Osteoblast (primary cell): ENCODE measurements at regions not wholly inside any gene's neighbourhood (a gene's known extent, or its start where the extent isn't known, plus 50 kb on each side); places are given as distances from the start of the nearest gene placed in this dataset.

ENCODE experiments used
- DNase-seq: peaks from one replicate; pipeline ENCODE4 v3.0.0; 2011; ENCODE audit warnings: low spot score, mixed read lengths; ENCODE audit not compliant: insufficient read length; ENCODE audit errors: missing footprints
- H2AFZ ChIP-seq: 2 replicates; pipeline ENCODE4 v1.6.0; 2011; ENCODE audit warnings: mild to moderate bottlenecking, low read length
- H3K27ac ChIP-seq: 2 replicates; pipeline ENCODE4 v1.5.1; 2011; ENCODE audit warnings: mild to moderate bottlenecking, low read depth, low read length, moderate library complexity
- H3K27me3 ChIP-seq: 2 replicates; pipeline ENCODE4 v1.6.0; 2012; ENCODE audit warnings: mild to moderate bottlenecking, control low read depth, inconsistent platforms, low read length, moderate library complexity; ENCODE audit not compliant: insufficient read depth
- H3K36me3 ChIP-seq: 2 replicates; pipeline ENCODE4 v1.5.1; 2011; ENCODE audit warnings: mild to moderate bottlenecking, low read length, control low read depth, moderate library complexity; ENCODE audit not compliant: insufficient read depth
- H3K4me1 ChIP-seq: 2 replicates; pipeline ENCODE4 v1.5.1; 2011; ENCODE audit warnings: mild to moderate bottlenecking, low read length, control low read depth, moderate library complexity; ENCODE audit not compliant: insufficient read depth
- H3K4me2 ChIP-seq: 2 replicates; pipeline ENCODE4 v1.6.0; 2011; ENCODE audit warnings: mild to moderate bottlenecking, low read length; ENCODE audit not compliant: insufficient read depth
- H3K4me3 ChIP-seq: fragments of 200-600 bp; sonication (generic); 3 replicates; pipeline ENCODE4 v1.5.1; 2012; ENCODE audit warnings: mild to moderate bottlenecking, low read length, inconsistent platforms; ENCODE audit not compliant: insufficient read depth
- H3K79me2 ChIP-seq: 2 replicates; pipeline ENCODE4 v1.6.0; 2012; ENCODE audit warnings: mild to moderate bottlenecking, low read length, control low read depth, inconsistent platforms; ENCODE audit not compliant: insufficient read depth
- H3K9me3 ChIP-seq: 2 replicates; pipeline ENCODE4 v1.5.1; 2011; ENCODE audit warnings: low read depth, low read length, control low read depth
- H4K20me1 ChIP-seq: 2 replicates; pipeline ENCODE4 v1.6.0; 2012; ENCODE audit warnings: mild to moderate bottlenecking, low read length, control low read depth; ENCODE audit not compliant: insufficient read depth
- CTCF ChIP-seq: IDR thresholded peaks from 2 replicates; pipeline ENCODE4 v1.5.1; 2011; ENCODE audit warnings: mild to moderate bottlenecking, low read depth, low read length, moderate library complexity; ENCODE audit errors: extremely low read depth

DNA sequence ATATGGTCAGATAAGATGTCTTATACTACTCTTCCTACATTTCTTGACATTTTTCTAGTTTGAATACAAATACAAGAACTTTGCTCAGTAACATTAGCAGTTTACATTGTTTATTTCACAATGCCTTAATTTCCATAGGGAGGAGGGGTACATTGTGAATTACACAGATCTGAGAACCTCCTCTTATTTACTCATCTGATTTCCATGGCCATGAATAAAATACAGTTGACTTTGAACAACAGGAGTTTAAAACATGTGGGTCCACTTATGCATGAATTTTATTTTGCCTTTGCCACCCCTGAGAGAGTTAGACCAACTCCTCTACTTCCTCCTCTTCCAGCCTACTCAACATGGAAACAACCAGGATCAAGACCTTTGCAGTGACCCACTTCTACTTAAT is 67.7 kb downstream of the MGST1 start:
- Histone ChIP-seq H3K4me2 (no peak overlapping the region), H3K79me2 (no peaks in the 10 kb centered on the region), H3K27me3 (no peaks in the 10 kb centered on the region), H2AFZ (no peak overlapping the region), H3K27ac (no peak overlapping the region), H3K4me3 (no peak overlapping the region), H4K20me1 (no peaks in the 10 kb centered on the region), H3K36me3 (no peaks in the 10 kb centered on the region), H3K4me1 (no peaks in the 10 kb centered on the region), H3K9me3 (peaks cover 2% of the 10 kb centered on the region)
- TF ChIP-seq CTCF, result no peak
- DNase-seq, result no peak

DNA sequence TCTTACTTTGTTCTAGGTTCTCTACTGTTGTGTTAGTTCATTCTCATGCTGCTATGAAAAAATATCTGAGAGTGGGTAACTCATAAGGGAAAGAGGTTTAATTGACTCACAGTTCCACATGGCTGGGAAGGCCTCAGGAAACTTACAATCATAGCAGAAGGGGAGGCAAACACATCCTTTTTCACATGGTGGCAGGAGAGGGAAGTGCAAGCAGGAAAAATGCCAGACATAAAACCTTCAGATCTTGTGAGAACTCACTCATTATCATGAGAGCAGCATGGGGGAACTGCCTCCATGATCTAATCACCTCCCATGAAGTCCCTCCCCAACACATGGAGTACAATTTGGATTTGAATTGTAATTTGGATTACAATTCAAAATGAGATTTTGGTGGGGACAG is 69.6 kb downstream of the MGST1 start:
- Histone ChIP-seq H3K27me3 (no peaks in the 10 kb centered on the region), H3K36me3 (no peaks in the 10 kb centered on the region)
- no peak for TF ChIP-seq CTCF

GRCh38 chr12:16421806-16422205 is 74.4 kb downstream of the MGST1 start:
- no peak for TF ChIP-seq CTCF
- no peak overlapping the region for H3K4me2 ChIP-seq
- H3K9me3 ChIP-seq, result no peaks in the 10 kb centered on the region
- no peaks in the 10 kb centered on the region for H4K20me1 ChIP-seq
- no peak overlapping the region for H2AFZ ChIP-seq
- DNase-seq, result no peak
- H3K4me3 ChIP-seq, result no peak overlapping the region
- H3K4me1 ChIP-seq, result no peaks in the 10 kb centered on the region
- H3K27me3 ChIP-seq, result no peaks in the 10 kb centered on the region
- no peaks in the 10 kb centered on the region for H3K36me3 ChIP-seq
- H3K27ac ChIP-seq, result no peak overlapping the region
- no peaks in the 10 kb centered on the region for H3K79me2 ChIP-seq

More for the DNA sequence above, 69.6 kb downstream of the MGST1 start:
- Histone ChIP-seq H3K79me2 (no peaks in the 10 kb centered on the region), H4K20me1 (no peaks in the 10 kb centered on the region), H3K4me1 (no peaks in the 10 kb centered on the region), H3K4me2 (no peak overlapping the region), H3K9me3 (no peaks in the 10 kb centered on the region), H2AFZ (no peak overlapping the region), H3K4me3 (no peak overlapping the region), H3K27ac (no peak overlapping the region)
- DNase-seq, result no peak

- H3K27ac ChIP-seq, result no peak overlapping the region
- no peak overlapping the region for H3K4me3 ChIP-seq
- H3K4me2 ChIP-seq, result no peak overlapping the region
- H3K9me3 ChIP-seq, result no peaks in the 10 kb centered on the region
- H3K79me2 ChIP-seq, result no peaks in the 10 kb centered on the region
- H2AFZ ChIP-seq, result no peak overlapping the region
- H3K36me3 ChIP-seq, result no peaks in the 10 kb centered on the region
- no peak for DNase-seq
- no peak for TF ChIP-seq CTCF
- H3K4me1 ChIP-seq, result no peaks in the 10 kb centered on the region
- H4K20me1 ChIP-seq, result no peaks in the 10 kb centered on the region
- no peaks in the 10 kb centered on the region for H3K27me3 ChIP-seq
These were observed 77.1 kb downstream of the MGST1 start for GRCh38 chr12:16424531-16424930.
